ENCODE measurements at regions not wholly inside any gene's neighbourhood (a gene's known extent, or its start where the extent isn't known, plus 50 kb on each side); places are given as distances from the start of the nearest gene placed in this dataset.

- Histone ChIP-seq H3K4me1 (no peaks in the 10 kb centered on the region), H3K9me3 (no peaks in the 10 kb centered on the region), H3K27me3 (no peaks in the 10 kb centered on the region), H3K27ac (no peak overlapping the region), H3K4me3 (no peak overlapping the region), H3K36me3 (no peaks in the 10 kb centered on the region)
- intact Hi-C loops (cut with DNase I), result no loop called here
- TF ChIP-seq CTCF (IDR thresholded peaks at IDR 0.05) (no peak), POLR2AphosphoS5 (IDR thresholded peaks at IDR 0.05) (no peak), POLR2A (IDR thresholded peaks at IDR 0.05) (no peak), EP300 (IDR thresholded peaks at IDR 0.05) (no peak)
- 76 to 80% methylated on average over 2 of the region's 2 CpGs for WGBS, 2 donors
- no peak for DNase-seq
Observed at GRCh38 chr13:88674841-88675240, 1003.7 kb downstream of the SLITRK5 start.

- H3K36me3 ChIP-seq, result no peaks in the 10 kb centered on the region
- no peaks in the 10 kb centered on the region for H3K9me3 ChIP-seq
- H3K4me1 ChIP-seq, result no peaks in the 10 kb centered on the region
- no peaks in the 10 kb centered on the region for H3K27me3 ChIP-seq
- no peak overlapping the region for H3K4me3 ChIP-seq
- intact Hi-C loops (cut with DNase I), result no loop called here
- WGBS, 2 donors, result 85 to 90% methylated on average over 2 of the region's 2 CpGs
- no peak for TF ChIP-seq EP300 (IDR thresholded peaks at IDR 0.05)
- TF ChIP-seq CTCF (IDR thresholded peaks at IDR 0.05), result no peak
- TF ChIP-seq POLR2AphosphoS5 (IDR thresholded peaks at IDR 0.05), result no peak
- TF ChIP-seq POLR2A (IDR thresholded peaks at IDR 0.05), result no peak
- no peak for DNase-seq
- H3K27ac ChIP-seq, result no peak overlapping the region
Observed at GRCh38 chr13:88675347-88675996, 1004.3 kb downstream of the SLITRK5 start.

- intact Hi-C loops (cut with DNase I), result no loop called here
- H3K4me3 ChIP-seq, result no peak overlapping the region
- H3K27ac ChIP-seq, result no peak overlapping the region
- TF ChIP-seq CTCF (IDR thresholded peaks at IDR 0.05), result no peak
- no peak for TF ChIP-seq POLR2AphosphoS5 (IDR thresholded peaks at IDR 0.05)
- no peak for TF ChIP-seq EP300 (IDR thresholded peaks at IDR 0.05)
- H3K4me1 ChIP-seq, result no peaks in the 10 kb centered on the region
- H3K9me3 ChIP-seq, result no peaks in the 10 kb centered on the region
- no peaks in the 10 kb centered on the region for H3K36me3 ChIP-seq
- DNase-seq, result no peak
- no peaks in the 10 kb centered on the region for H3K27me3 ChIP-seq
Observed at GRCh38 chr13:88676016-88676415, 1004.8 kb downstream of the SLITRK5 start.

GRCh38 chr13:88685459-88685858 lies 1014.3 kb downstream of the SLITRK5 start:
- Histone ChIP-seq H3K4me3 (no peak overlapping the region), H3K4me1 (no peaks in the 10 kb centered on the region), H3K9me3 (no peaks in the 10 kb centered on the region), H3K27me3 (no peaks in the 10 kb centered on the region), H3K36me3 (no peaks in the 10 kb centered on the region), H3K27ac (no peak overlapping the region)
- no peak for DNase-seq
- 87 to 91% methylated on average over 2 of the region's 2 CpGs for WGBS, 2 donors
- intact Hi-C loops (cut with DNase I), result no loop called here
- TF ChIP-seq POLR2A (IDR thresholded peaks at IDR 0.05), result no peak
- TF ChIP-seq EP300 (IDR thresholded peaks at IDR 0.05), result no peak
- TF ChIP-seq POLR2AphosphoS5 (IDR thresholded peaks at IDR 0.05), result no peak
- TF ChIP-seq CTCF (IDR thresholded peaks at IDR 0.05), result no peak

- H3K4me3 ChIP-seq, result no peak overlapping the region
- TF ChIP-seq EP300 (IDR thresholded peaks at IDR 0.05) (no peak), POLR2A (IDR thresholded peaks at IDR 0.05) (no peak), POLR2AphosphoS5 (IDR thresholded peaks at IDR 0.05) (no peak), CTCF (IDR thresholded peaks at IDR 0.05) (no peak)
- H3K27ac ChIP-seq, result no peak overlapping the region
- H3K27me3 ChIP-seq, result no peaks in the 10 kb centered on the region
- no peaks in the 10 kb centered on the region for H3K4me1 ChIP-seq
- no peak for DNase-seq
- intact Hi-C loops (cut with DNase I), result no loop called here
- H3K36me3 ChIP-seq, result no peaks in the 10 kb centered on the region
- peaks cover 0 to 2% (median 0%) of the 10 kb centered on the region in 4 donors for H3K9me3 ChIP-seq
Observed at GRCh38 chr13:88701551-88701950, 1030.4 kb downstream of the SLITRK5 start.

All from sigmoid colon (tissue), 6 donors.